HL-60 (cell line): ENCODE measurements at regions not wholly inside any gene's neighbourhood (a gene's known extent, or its start where the extent isn't known, plus 50 kb on each side); places are given as distances from the start of the nearest gene placed in this dataset.

Experiments
- DNase-seq, 2 experiments: peaks; one replicate each; pipeline ENCODE4 v3.0.0-alpha.2; 2010 to 2020; ENCODE audit warnings: low read depth in 1 of 2, low spot score in 1 of 2
- H3K27ac ChIP-seq: fragments of 250-450 bp; sonication (Bioruptor Pico); replicated peaks from 2 replicates; pipeline ENCODE4 v1.5.1; 2020; ENCODE audit warnings: mild to moderate bottlenecking, moderate library complexity
- H3K27me3 ChIP-seq: fragments of 250-450 bp; sonication (Bioruptor Pico); 2 replicates; pipeline ENCODE4 v1.5.1; 2021; ENCODE audit warnings: mild to moderate bottlenecking, moderate library complexity; ENCODE audit not compliant: insufficient read depth, poor library complexity, severe bottlenecking
- H3K4me3 ChIP-seq: replicated peaks from 2 replicates; pipeline ENCODE4 v1.5.1; 2011; ENCODE audit warnings: mild to moderate bottlenecking, control low read depth, low read length; ENCODE audit not compliant: insufficient read depth
- CTCF ChIP-seq: IDR thresholded peaks from one replicate; pipeline ENCODE4 v1.5.1; 2011; ENCODE audit warnings: low read length, control low read depth, inconsistent platforms; ENCODE audit not compliant: insufficient read depth
- GABPA ChIP-seq: IDR thresholded peaks from 2 replicates; pipeline ENCODE4 v1.6.1; 2012; ENCODE audit warnings: low read depth
- POLR2AphosphoS5 ChIP-seq: IDR thresholded peaks from 2 replicates; pipeline ENCODE4 v1.6.1; 2012; ENCODE audit warnings: low read depth
- REST ChIP-seq: IDR thresholded peaks from 2 replicates; pipeline ENCODE4 v1.6.1; 2012; ENCODE audit warnings: low read depth; ENCODE audit not compliant: insufficient replicate concordance
- SPI1 ChIP-seq: IDR thresholded peaks from 2 replicates; pipeline ENCODE4 v1.6.1; 2012; ENCODE audit warnings: low read depth, mild to moderate bottlenecking, borderline replicate concordance

GRCh38 chr7:52727632-52728031 lies 307.8 kb upstream of the POM121L12 start:
- Histone ChIP-seq H3K4me3 (no peak overlapping the region), H3K27me3 (no peaks in the 10 kb centered on the region), H3K27ac (no peak overlapping the region)
- TF ChIP-seq GABPA (no peak), POLR2AphosphoS5 (no peak), REST (no peak), CTCF (no peak), SPI1 (no peak)
- DNase-seq, result no peak

GRCh38 chr7:52726986-52727385 lies 308.4 kb upstream of the POM121L12 start:
- H3K27ac ChIP-seq, result no peak overlapping the region
- DNase-seq, result no peak
- TF ChIP-seq POLR2AphosphoS5 (no peak), REST (no peak), CTCF (no peak), GABPA (no peak), SPI1 (no peak)
- no peaks in the 10 kb centered on the region for H3K27me3 ChIP-seq
- H3K4me3 ChIP-seq, result no peak overlapping the region

GRCh38 chr7:52726493-52726892 lies 308.9 kb upstream of the POM121L12 start:
- Histone ChIP-seq H3K4me3 (no peak overlapping the region), H3K27me3 (no peaks in the 10 kb centered on the region), H3K27ac (no peak overlapping the region)
- no peak for DNase-seq
- TF ChIP-seq POLR2AphosphoS5 (no peak), SPI1 (no peak), CTCF (no peak), GABPA (no peak), REST (no peak)
